IMR-90 (cell line): ENCODE measurements at regions not wholly inside any gene's neighbourhood (a gene's known extent, or its start where the extent isn't known, plus 50 kb on each side); places are given as distances from the start of the nearest gene placed in this dataset.

ENCODE experiments used
- ATAC-seq: fragments of 200-7000 bp; cut with Tn5 transposase; 2 replicates; pipeline ENCODE4 v1.9.1; 2020; ENCODE audit warnings: low read depth, mild to moderate bottlenecking, moderate library complexity
- BruUV-seq: library from RNA; stranded (reverse); fragments of 400-500 nt; replicated peaks from 2 replicates; lab custom pipeline; 2021; lab: Mats Ljungman, UMichigan
- CTCF ChIA-PET: fragments of 300-600 bp; formaldehyde crosslinking; extraction: SDS; loops from one replicate; lab custom pipeline; 2021; ENCODE audit warnings: antibody characterized with exemption; lab: Yijun Ruan, JAX
- POLR2A ChIA-PET: fragments of 300-600 bp; sonication (Branson Sonifier 250); formaldehyde crosslinking; loops from one replicate; lab custom pipeline; 2022; ENCODE audit warnings: antibody characterized with exemption; ENCODE audit not compliant: unreplicated experiment; lab: Charles Lee
- DNase-seq: peaks from one replicate; pipeline ENCODE4 v3.0.0; 2013
- H2AFZ ChIP-seq: replicated peaks from 2 replicates; pipeline ENCODE3; 2013; ENCODE audit warnings: low read length, mild to moderate bottlenecking; ENCODE audit not compliant: poor library complexity
- H2AK5ac ChIP-seq: 2 replicates; pipeline ENCODE4 v1.6.1; 2013; ENCODE audit warnings: low read depth, low read length, inconsistent platforms
- H2AK9ac ChIP-seq: replicated peaks from 2 replicates; pipeline ENCODE3; 2013; ENCODE audit warnings: mild to moderate bottlenecking, low read depth, low read length, moderate library complexity; ENCODE audit not compliant: poor library complexity
- H2BK120ac ChIP-seq: 2 replicates; pipeline ENCODE4 v1.6.1; 2013; ENCODE audit warnings: low read depth, low read length, inconsistent platforms
- H2BK15ac ChIP-seq: 3 replicates; pipeline ENCODE4 v1.6.1; 2013; ENCODE audit warnings: low read depth, low read length, inconsistent platforms
- H2BK20ac ChIP-seq: 2 replicates; pipeline ENCODE4 v1.6.1; 2013; ENCODE audit warnings: low read depth, mild to moderate bottlenecking, inconsistent platforms, low read length, moderate library complexity
- H2BK5ac ChIP-seq: 2 replicates; pipeline ENCODE4 v1.6.1; 2013; ENCODE audit warnings: mild to moderate bottlenecking, low read depth, low read length, inconsistent platforms; ENCODE audit not compliant: poor library complexity, severe bottlenecking
- H3K14ac ChIP-seq: replicated peaks from 2 replicates; pipeline ENCODE4 v1.6.1; 2013; ENCODE audit warnings: low read depth, low read length, inconsistent platforms
- H3K18ac ChIP-seq: 2 replicates; pipeline ENCODE4 v1.6.1; 2013; ENCODE audit warnings: low read depth, low read length, control low read depth
- H3K23ac ChIP-seq: 2 replicates; pipeline ENCODE4 v1.6.1; 2013; ENCODE audit warnings: low read depth, low read length, inconsistent platforms
- H3K27ac ChIP-seq: 2 replicates; pipeline ENCODE4 v1.5.1; 2013; ENCODE audit warnings: mild to moderate bottlenecking, control low read depth, low read length; ENCODE audit not compliant: insufficient read depth
- H3K27me3 ChIP-seq: 2 replicates; pipeline ENCODE4 v1.6.1; 2013; ENCODE audit warnings: low read length; ENCODE audit not compliant: control insufficient read depth, insufficient read depth
- H3K36me3 ChIP-seq: 2 replicates; pipeline ENCODE4 v1.6.1; 2013; ENCODE audit warnings: low read length, mixed read lengths; ENCODE audit not compliant: control insufficient read depth, insufficient read depth
- H3K4ac ChIP-seq: 2 replicates; pipeline ENCODE4 v1.6.1; 2013; ENCODE audit warnings: low read depth, low read length, inconsistent platforms
- H3K4me1 ChIP-seq: 2 replicates; pipeline ENCODE4 v1.6.1; 2013; ENCODE audit warnings: low read length, mixed read lengths; ENCODE audit not compliant: control insufficient read depth, insufficient read depth
- H3K4me2 ChIP-seq: 2 replicates; pipeline ENCODE4 v1.6.1; 2013; ENCODE audit warnings: low read depth, mild to moderate bottlenecking, control low read depth, low read length, moderate library complexity
- H3K4me3 ChIP-seq: 2 replicates; pipeline ENCODE4 v1.5.1; 2013; ENCODE audit warnings: low read depth, mild to moderate bottlenecking, control low read depth, low read length, moderate library complexity; ENCODE audit not compliant: insufficient read depth
- H3K56ac ChIP-seq: 2 replicates; pipeline ENCODE4 v1.6.1; 2013; ENCODE audit warnings: low read length, inconsistent platforms; ENCODE audit not compliant: insufficient read depth; ENCODE audit errors: extremely low read depth
- H3K79me1 ChIP-seq, 2 experiments: 2 replicates each; pipeline ENCODE4 v1.6.1; 2013; ENCODE audit warnings: low read length in 2 of 2, inconsistent platforms in 1 of 2, low read depth in 1 of 2
- H3K9ac ChIP-seq: 2 replicates; pipeline ENCODE4 v1.6.1; 2013; ENCODE audit warnings: low read depth, low read length, control low read depth
- H3K9me1 ChIP-seq: 2 replicates; pipeline ENCODE4 v1.6.1; 2013; ENCODE audit warnings: low read length, inconsistent platforms; ENCODE audit not compliant: insufficient read depth
- H3K9me3 ChIP-seq: 2 replicates; pipeline ENCODE4 v1.6.1; 2013; ENCODE audit warnings: low read length; ENCODE audit not compliant: control insufficient read depth, insufficient read depth
- H4K20me1 ChIP-seq: 2 replicates; pipeline ENCODE4 v1.6.1; 2013; ENCODE audit warnings: low read length, inconsistent platforms; ENCODE audit not compliant: insufficient read depth
- H4K5ac ChIP-seq: 2 replicates; pipeline ENCODE4 v1.6.1; 2013; ENCODE audit warnings: mild to moderate bottlenecking, low read depth, low read length, control low read depth
- H4K8ac ChIP-seq, 2 experiments: 2 replicates each; pipeline ENCODE4 v1.6.1; 2013; ENCODE audit warnings: low read depth in 2 of 2, low read length in 2 of 2, control low read depth in 1 of 2, inconsistent platforms in 1 of 2
- H4K91ac ChIP-seq: 2 replicates; pipeline ENCODE4 v1.6.1; 2013; ENCODE audit warnings: low read depth, low read length, inconsistent platforms; ENCODE audit not compliant: insufficient read depth
- BHLHE40 ChIP-seq: fragments of 150-350 bp; IDR thresholded peaks from 2 replicates; pipeline ENCODE4 v1.6.1; 2016; ENCODE audit warnings: mild to moderate bottlenecking, low read depth, low read length
- CEBPB ChIP-seq: IDR thresholded peaks from 2 replicates; pipeline ENCODE4 v1.6.1; 2012; ENCODE audit warnings: low read depth, low read length, improper control_type of control experiment
- FOS ChIP-seq: fragments of 150-350 bp; IDR thresholded peaks from 2 replicates; pipeline ENCODE4 v1.6.1; 2016; ENCODE audit warnings: low read depth, low read length
- WGBS, 2 experiments: methylation state at CpG; one replicate each; pipeline versions ENCODE4 v1.1.5 to v1.1.7; 2013; ENCODE audit warnings: missing lambda C conversion rate in 2 of 2; ENCODE audit not compliant: insufficient read length in 1 of 2; ENCODE audit errors: extremely low coverage in 2 of 2; 5-methylcytosine and 5-hydroxymethylcytosine counted together
- dilution Hi-C: fragments of 300-500 bp; cut with HindIII; formaldehyde crosslinking; loops from one replicate; pipeline ENCODE4 v1.14.3; 2018; ENCODE audit warnings: low sequenced_read_pairs; ENCODE audit not compliant: unreplicated experiment
- in situ Hi-C: fragments of 300-500 bp; cut with MboI; formaldehyde crosslinking; loops from 3 replicates; pipeline ENCODE4 v1.14.3; 2019; ENCODE audit warnings: low sequenced_read_pairs, inconsistent platforms, mixed read lengths
- intact Hi-C: fragments of 100-400 bp; cut with micrococcal nuclease; formaldehyde crosslinking; loops from 2 replicates; pipeline ENCODE4 v1.10.0; 2022

GRCh38 chr18:59085797-59086196 is 53.9 kb upstream of the SEC11C start:
- H3K56ac ChIP-seq: no peak overlapping the region
- 0 out of 2 replicates have a peak, but pooled peaks have one; percentile 8 for TF ChIP-seq BHLHE40
- TF ChIP-seq FOS: no peak
- TF ChIP-seq CEBPB: peak; percentile 9; the same call in 1 of the 2 replicates
- H4K5ac ChIP-seq: no peak overlapping the region
- peaks cover 25% of the 10 kb centered on the region for H3K27me3 ChIP-seq
- no peak overlapping the region for H2BK120ac ChIP-seq
- H3K4me2 ChIP-seq: no peak overlapping the region
- H3K4me1 ChIP-seq: no peaks in the 10 kb centered on the region; the same call in 1 of the 2 replicates
- no TSS peak for BruUV-seq
- no peak overlapping the region for H2BK15ac ChIP-seq
- no peak overlapping the region for H3K4me3 ChIP-seq
- no peak overlapping the region for H2AFZ ChIP-seq
- intact Hi-C loops (no loop called here), in situ Hi-C loops (no loop called here), dilution Hi-C loops (no loop called here)
- no peak overlapping the region for H3K4ac ChIP-seq
- no peak overlapping the region for H2BK20ac ChIP-seq
- H3K18ac ChIP-seq: no peak overlapping the region
- H4K20me1 ChIP-seq: no peaks in the 10 kb centered on the region
- no peak overlapping the region for H2AK5ac ChIP-seq
- H3K9me1 ChIP-seq: no peaks in the 10 kb centered on the region
- POLR2A ChIA-PET: no interaction called here
- no peak overlapping the region for H3K14ac ChIP-seq
- 17% methylated on average over 1 of the region's 1 CpG; no CpG with 5 or more reads in 1 of the 2 experiments for WGBS, 2 experiments
- no peak overlapping the region for H4K91ac ChIP-seq
- no peak overlapping the region for H3K9ac ChIP-seq
- no peak overlapping the region for H4K8ac ChIP-seq
- CTCF ChIA-PET: interaction anchor here (0.7 to 1.3 kb wide), 2 partner anchors 316 to 322 kb away, joined by 3 to 4 read pairs; no protein-coding TSS in a partner anchor
- no peaks in the 10 kb centered on the region for H3K9me3 ChIP-seq
- H2AK9ac ChIP-seq: no peak overlapping the region
- ATAC-seq: peak; percentile 48
- H3K79me1 ChIP-seq: no peaks in the 10 kb centered on the region
- no peak overlapping the region for H3K27ac ChIP-seq
- H3K23ac ChIP-seq: no peak overlapping the region
- H3K36me3 ChIP-seq: no peaks in the 10 kb centered on the region
- H2BK5ac ChIP-seq: no peak overlapping the region
- DNase-seq: peak; percentile 70
